ENCODE measurements at regions not wholly inside any gene's neighbourhood (a gene's known extent, or its start where the extent isn't known, plus 50 kb on each side); places are given as distances from the start of the nearest gene placed in this dataset.

- Histone ChIP-seq H3K36me3 (replicated peaks in 1 of 2; ENCODE audit: control extremely low read depth in 1 of 2, control insufficient read depth in 1 of 2, extremely low read depth in 1 of 2, insufficient read depth in 2 of 2, low read length in 1 of 2) (no peaks in the 10 kb centered on the region), H3K4me1 (ENCODE audit: control insufficient read depth in 2 of 2, insufficient read depth in 2 of 2, low read length in 2 of 2) (no peaks in the 10 kb centered on the region), H3K27ac (ENCODE audit: low read length in 2 of 2) (no peak overlapping the region), H3K9me3 (ENCODE audit: control extremely low read depth in 1 of 3, control insufficient read depth in 2 of 3, insufficient read depth in 1 of 3, low read length in 2 of 3) (peaks cover 0 to 9% (median 0%) of the 10 kb centered on the region in 3 donors), H2AFZ (ENCODE audit: insufficient read depth, low read depth, low read length, poor library complexity, severe bottlenecking) (no peak overlapping the region), H3K9ac (ENCODE audit: low read length) (no peak overlapping the region), H3K27me3 (replicated peaks in 1 of 4; ENCODE audit: control extremely low read depth in 1 of 4, control insufficient read depth in 3 of 4, insufficient read depth in 4 of 4, low read length in 3 of 4) (peaks cover 0 to 2% (median 0%) of the 10 kb centered on the region in 4 experiments), H3K79me2 (ENCODE audit: control insufficient read depth, insufficient read depth, low read length) (no peaks in the 10 kb centered on the region), H3K4me3 (ENCODE audit: control extremely low read depth in 1 of 5, extremely low read depth in 1 of 5, insufficient read depth in 1 of 5, low read depth in 2 of 5, low read length in 4 of 5) (no peak overlapping the region), H4K20me1 (ENCODE audit: control insufficient read depth, insufficient read depth, low read length, poor library complexity, severe bottlenecking) (no peaks in the 10 kb centered on the region), H3K4me2 (replicated peaks; ENCODE audit: low read depth, low read length, poor library complexity, severe bottlenecking) (no peak overlapping the region)
- Mint-ChIP-seq H3K9me3 (ENCODE audit: insufficient read depth) (no peaks in the 10 kb centered on the region), H3K4me1 (no peaks in the 10 kb centered on the region), H3K27ac (no peak overlapping the region), H3K4me3 (no peak overlapping the region), H3K27me3 (peaks cover 8% of the 10 kb centered on the region)
- CTCF ChIA-PET = no interaction called here
- 100% methylated on average over 1 of the region's 4 CpGs for WGBS (ENCODE audit: insufficient coverage)
- no peak for TF ChIP-seq EZH2 (IDR thresholded peaks at IDR 0.05; ENCODE audit: borderline replicate concordance, insufficient read depth, low read depth, low read length, poor library complexity, severe bottlenecking)
- TF ChIP-seq, protein P1, sequence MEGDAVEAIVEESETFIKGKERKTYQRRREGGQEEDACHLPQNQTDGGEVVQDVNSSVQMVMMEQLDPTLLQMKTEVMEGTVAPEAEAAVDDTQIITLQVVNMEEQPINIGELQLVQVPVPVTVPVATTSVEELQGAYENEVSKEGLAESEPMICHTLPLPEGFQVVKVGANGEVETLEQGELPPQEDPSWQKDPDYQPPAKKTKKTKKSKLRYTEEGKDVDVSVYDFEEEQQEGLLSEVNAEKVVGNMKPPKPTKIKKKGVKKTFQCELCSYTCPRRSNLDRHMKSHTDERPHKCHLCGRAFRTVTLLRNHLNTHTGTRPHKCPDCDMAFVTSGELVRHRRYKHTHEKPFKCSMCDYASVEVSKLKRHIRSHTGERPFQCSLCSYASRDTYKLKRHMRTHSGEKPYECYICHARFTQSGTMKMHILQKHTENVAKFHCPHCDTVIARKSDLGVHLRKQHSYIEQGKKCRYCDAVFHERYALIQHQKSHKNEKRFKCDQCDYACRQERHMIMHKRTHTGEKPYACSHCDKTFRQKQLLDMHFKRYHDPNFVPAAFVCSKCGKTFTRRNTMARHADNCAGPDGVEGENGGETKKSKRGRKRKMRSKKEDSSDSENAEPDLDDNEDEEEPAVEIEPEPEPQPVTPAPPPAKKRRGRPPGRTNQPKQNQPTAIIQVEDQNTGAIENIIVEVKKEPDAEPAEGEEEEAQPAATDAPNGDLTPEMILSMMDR (IDR thresholded peaks at IDR 0.05) = no peak
- DNase-seq = no peak
- intact Hi-C loops (cut with micrococcal nuclease) = no loop called here
- POLR2A ChIA-PET = no interaction called here
- ATAC-seq (ENCODE audit: low read depth) = no peak
Measured at GRCh38 chr11:130550984-130551383, 102.5 kb downstream of the ADAMTS15 start.

- no peaks in the 10 kb centered on the region for H3K4me1 Mint-ChIP-seq
- H3K4me1 ChIP-seq (ENCODE audit: control insufficient read depth in 2 of 2, insufficient read depth in 2 of 2, low read length in 2 of 2) = no peaks in the 10 kb centered on the region
- DNase-seq (no peak), ATAC-seq (ENCODE audit: low read depth) (no peak)
- peaks cover 0 to 2% (median 0%) of the 10 kb centered on the region in 4 experiments for H3K27me3 ChIP-seq (replicated peaks in 1 of 4; ENCODE audit: control extremely low read depth in 1 of 4, control insufficient read depth in 3 of 4, insufficient read depth in 4 of 4, low read length in 3 of 4)
- no peak for TF ChIP-seq EZH2 (IDR thresholded peaks at IDR 0.05; ENCODE audit: borderline replicate concordance, insufficient read depth, low read depth, low read length, poor library complexity, severe bottlenecking)
- TF ChIP-seq, protein P1 (IDR thresholded peaks at IDR 0.05) = no peak
- H3K27me3 Mint-ChIP-seq = peaks cover 8% of the 10 kb centered on the region
- 94% methylated on average over 2 of the region's 5 CpGs for WGBS (ENCODE audit: insufficient coverage)
- ChIA-PET CTCF (no interaction called here), POLR2A (no interaction called here)
- H3K27ac Mint-ChIP-seq = no peak overlapping the region
- no peaks in the 10 kb centered on the region for H4K20me1 ChIP-seq (ENCODE audit: control insufficient read depth, insufficient read depth, low read length, poor library complexity, severe bottlenecking)
- no peaks in the 10 kb centered on the region for H3K36me3 ChIP-seq (replicated peaks in 1 of 2; ENCODE audit: control extremely low read depth in 1 of 2, control insufficient read depth in 1 of 2, extremely low read depth in 1 of 2, insufficient read depth in 2 of 2, low read length in 1 of 2)
- no peaks in the 10 kb centered on the region for H3K9me3 Mint-ChIP-seq (ENCODE audit: insufficient read depth)
- no peak overlapping the region for H3K4me3 ChIP-seq (ENCODE audit: control extremely low read depth in 1 of 5, extremely low read depth in 1 of 5, insufficient read depth in 1 of 5, low read depth in 2 of 5, low read length in 4 of 5)
- no peak overlapping the region for H3K4me3 Mint-ChIP-seq
- H3K79me2 ChIP-seq (ENCODE audit: control insufficient read depth, insufficient read depth, low read length) = no peaks in the 10 kb centered on the region
- no peak overlapping the region for H2AFZ ChIP-seq (ENCODE audit: insufficient read depth, low read depth, low read length, poor library complexity, severe bottlenecking)
- no peak overlapping the region for H3K27ac ChIP-seq (ENCODE audit: low read length in 2 of 2)
- H3K9ac ChIP-seq (ENCODE audit: low read length) = no peak overlapping the region
- H3K9me3 ChIP-seq (ENCODE audit: control extremely low read depth in 1 of 3, control insufficient read depth in 2 of 3, insufficient read depth in 1 of 3, low read length in 2 of 3) = peaks cover 0 to 6% (median 0%) of the 10 kb centered on the region in 3 donors
- intact Hi-C loops (cut with micrococcal nuclease) = no loop called here
- H3K4me2 ChIP-seq (replicated peaks; ENCODE audit: low read depth, low read length, poor library complexity, severe bottlenecking) = no peak overlapping the region
Measured at GRCh38 chr11:130551388-130551787, 102.9 kb downstream of the ADAMTS15 start.

Data from B cell (primary cell).